Dedifferentiated amniotic fluid mesenchymal stem cell (primary cell): ENCODE measurements at regions not wholly inside any gene's neighbourhood (a gene's known extent, or its start where the extent isn't known, plus 50 kb on each side); places are given as distances from the start of the nearest gene placed in this dataset.
"Not testable (repeated sequence)": the region's sequence is repeated elsewhere in the genome, so short reads cannot be mapped to it uniquely, and the experiment has no call there.

Experiments used
- DNase-seq: peaks from one replicate; pipeline ENCODE4 v3.0.0-alpha.2; 2016; ENCODE audit errors: extremely low spot score

GRCh38 chr7:41578700-41579099 lies 124.2 kb downstream of the INHBA start:
- no peak for DNase-seq

- no peak for DNase-seq
These were observed 126.7 kb downstream of the INHBA start for GRCh38 chr7:41576166-41576565.

- no peak for DNase-seq
These were observed 128.5 kb downstream of the INHBA start for GRCh38 chr7:41574377-41574776.

- no peak for DNase-seq
These were observed 129.0 kb downstream of the INHBA start for GRCh38 chr7:41573862-41574261.

- DNase-seq, result no peak
These were observed 129.4 kb downstream of the INHBA start for GRCh38 chr7:41573443-41573842.

GRCh38 chr7:41573015-41573414 lies 129.9 kb downstream of the INHBA start:
- peak; percentile 26 for DNase-seq

- DNase-seq, result no peak
These were observed 131.3 kb downstream of the INHBA start for GRCh38 chr7:41571573-41571972.

GRCh38 chr7:41570766-41571165 lies 132.1 kb downstream of the INHBA start:
- no peak for DNase-seq

- no peak for DNase-seq
These were observed 134.8 kb downstream of the INHBA start for GRCh38 chr7:41568135-41568534.

- no peak for DNase-seq
These were observed 135.2 kb downstream of the INHBA start for GRCh38 chr7:41567731-41568114.

- no peak for DNase-seq
These were observed 135.7 kb downstream of the INHBA start for GRCh38 chr7:41567031-41567730.

GRCh38 chr7:41566581-41566980 lies 136.3 kb downstream of the INHBA start:
- no peak for DNase-seq

- no peak for DNase-seq
These were observed 137.2 kb downstream of the INHBA start for GRCh38 chr7:41565655-41566054.

GRCh38 chr7:41559426-41559825 lies 143.5 kb downstream of the INHBA start:
- no peak for DNase-seq

- no peak for DNase-seq
These were observed 148.4 kb downstream of the INHBA start for GRCh38 chr7:41554481-41554880.

- not testable (repeated sequence) for DNase-seq
These were observed 152.8 kb downstream of the INHBA start for GRCh38 chr7:41550046-41550445.

- DNase-seq, result no peak
These were observed 158.6 kb downstream of the INHBA start for GRCh38 chr7:41544241-41544640.

- no peak for DNase-seq
These were observed 162.3 kb downstream of the INHBA start for GRCh38 chr7:41540601-41541000.

GRCh38 chr7:41538810-41539724 lies 163.8 kb downstream of the INHBA start:
- no peak for DNase-seq

GRCh38 chr7:41536873-41537665 lies 165.8 kb downstream of the INHBA start:
- DNase-seq, result no peak

GRCh38 chr7:41536122-41536872 lies 166.6 kb downstream of the INHBA start:
- DNase-seq, result peak; percentile 17

GRCh38 chr7:41529831-41530230 lies 173.1 kb downstream of the INHBA start:
- DNase-seq, result no peak
